Liver (tissue), 3 donors: ENCODE measurements at regions not wholly inside any gene's neighbourhood (a gene's known extent, or its start where the extent isn't known, plus 50 kb on each side); places are given as distances from the start of the nearest gene placed in this dataset.

Source experiments
- ATF3 ChIP-seq: IDR thresholded peaks from 2 replicates; pipeline ENCODE4 v1.6.1; 2016; ENCODE audit warnings: antibody characterized with exemption
- CTCF ChIP-seq: fragments of 150-350 bp; IDR thresholded peaks from 2 replicates; pipeline ENCODE4 v1.5.1; 2017; ENCODE audit warnings: improper control_type of control experiment, low read depth, low read length; ENCODE audit not compliant: missing input control
- FOXA2 ChIP-seq: IDR thresholded peaks from 2 replicates; pipeline ENCODE4 v1.6.1; 2016; ENCODE audit warnings: antibody characterized with exemption
- GABPA ChIP-seq, 2 donors: IDR thresholded peaks in 1 of 2; conservative IDR thresholded peaks in 1 of 2; 2 replicates each; pipeline ENCODE4 v1.6.1; 2016; ENCODE audit warnings: antibody characterized with exemption in 2 of 2, mild to moderate bottlenecking in 1 of 2, moderate library complexity in 1 of 2
- REST ChIP-seq: IDR thresholded peaks from 2 replicates; pipeline ENCODE4 v1.6.1; 2016; ENCODE audit warnings: antibody characterized with exemption, mild to moderate bottlenecking
- TAF1 ChIP-seq: conservative IDR thresholded peaks from 2 replicates; pipeline ENCODE4 v1.6.1; 2016; ENCODE audit warnings: antibody characterized with exemption, mild to moderate bottlenecking
- YY1 ChIP-seq: IDR thresholded peaks from 2 replicates; pipeline ENCODE4 v1.6.1; 2016; ENCODE audit warnings: antibody characterized with exemption, mild to moderate bottlenecking
- TF ChIP-seq, protein P1 (sequence below): IDR thresholded peaks from 2 replicates; pipeline ENCODE4 v1.6.1; 2016; ENCODE audit warnings: antibody characterized with exemption
- donor health status: healthy.
- donor health status: healthy.

GRCh38 chr15:94857466-94857865 lies 626.1 kb downstream of the MCTP2 start:
- TF ChIP-seq CTCF (no peak), TAF1 (no peak), ATF3 (no peak), YY1 (no peak), REST (no peak), FOXA2 (no peak), GABPA (IDR thresholded peaks at IDR 0.05 in 1 of 2, conservative IDR thresholded peaks at IDR 0.05 in 1 of 2) (no peak)
- TF ChIP-seq, protein P1, sequence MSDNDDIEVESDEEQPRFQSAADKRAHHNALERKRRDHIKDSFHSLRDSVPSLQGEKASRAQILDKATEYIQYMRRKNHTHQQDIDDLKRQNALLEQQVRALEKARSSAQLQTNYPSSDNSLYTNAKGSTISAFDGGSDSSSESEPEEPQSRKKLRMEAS = no peak
